H1 (cell line): ENCODE measurements at regions not wholly inside any gene's neighbourhood (a gene's known extent, or its start where the extent isn't known, plus 50 kb on each side); places are given as distances from the start of the nearest gene placed in this dataset.

Experiments
- CTCF ChIA-PET: fragments of 300-600 bp; sonication (Branson Sonifier 250); formaldehyde crosslinking; loops from one replicate; lab custom pipeline; 2021; ENCODE audit not compliant: partially characterized antibody; lab: Charles Lee
- POLR2A ChIA-PET: fragments of 300-600 bp; sonication (Branson Sonifier 250); formaldehyde crosslinking; loops from one replicate; lab custom pipeline; 2021; ENCODE audit warnings: inconsistent platforms; ENCODE audit not compliant: partially characterized antibody; lab: Charles Lee
- DNase-seq, 2 experiments: peaks; one replicate each; pipeline versions ENCODE4 v3.0.0 to v3.0.0-alpha.2; 2010 to 2022; ENCODE audit warnings: low spot score in 2 of 2, low read depth in 1 of 2, mixed read lengths in 1 of 2
- FAIRE-seq: peaks from 2 replicates; lab custom pipeline; 2011; peaks lifted over from hg19 to GRCh38; lab: Jason Lieb, UNC
- H2AFZ ChIP-seq: 2 replicates; pipeline ENCODE4 v1.8.1; 2012; ENCODE audit warnings: low read length, inconsistent platforms
- H2AK5ac ChIP-seq: 2 replicates; pipeline ENCODE4 v1.6.1; 2013; ENCODE audit warnings: low read depth, low read length
- H2BK120ac ChIP-seq: replicated peaks from 2 replicates; pipeline ENCODE3; 2013; ENCODE audit warnings: low read depth, low read length, inconsistent platforms
- H2BK12ac ChIP-seq: 2 replicates; pipeline ENCODE4 v1.6.1; 2013; ENCODE audit warnings: low read depth, low read length
- H2BK15ac ChIP-seq: 2 replicates; pipeline ENCODE4 v1.6.1; 2013; ENCODE audit warnings: low read length
- H2BK20ac ChIP-seq: 2 replicates; pipeline ENCODE4 v1.6.1; 2013; ENCODE audit warnings: low read length
- H2BK5ac ChIP-seq: 2 replicates; pipeline ENCODE4 v1.6.1; 2013; ENCODE audit warnings: low read depth, low read length
- H3K14ac ChIP-seq: 2 replicates; pipeline ENCODE4 v1.6.1; 2013; ENCODE audit warnings: inconsistent platforms; ENCODE audit not compliant: insufficient read length
- H3K18ac ChIP-seq: 2 replicates; pipeline ENCODE4 v1.6.1; 2013; ENCODE audit warnings: low read length; ENCODE audit errors: extremely low read depth
- H3K23ac ChIP-seq: 2 replicates; pipeline ENCODE4 v1.6.1; 2013; ENCODE audit warnings: inconsistent platforms; ENCODE audit not compliant: insufficient read length
- H3K23me2 ChIP-seq: 2 replicates; pipeline ENCODE4 v1.6.1; 2013; ENCODE audit warnings: low read depth, low read length
- H3K27ac ChIP-seq: 2 replicates; pipeline ENCODE4 v1.6.1; 2011; ENCODE audit warnings: low read depth, low read length, inconsistent platforms
- H3K27me3 ChIP-seq, 4 experiments: replicated peaks in 1 of 4; 1 replicate in 1 of 4; 2 replicates in 3 of 4; pipeline versions ENCODE4 v1.6.1 to v1.8.1; 2011 to 2013; ENCODE audit warnings: low read length in 3 of 4, mild to moderate bottlenecking in 3 of 4, inconsistent platforms in 2 of 4, mixed read lengths in 2 of 4, moderate library complexity in 1 of 4; ENCODE audit not compliant: control insufficient read depth in 3 of 4, insufficient read depth in 3 of 4; ENCODE audit errors: extremely low read depth in 1 of 4
- H3K36me3 ChIP-seq, 4 experiments: 2 replicates each; pipeline versions ENCODE4 v1.6.1 to v1.8.1; 2011 to 2013; ENCODE audit warnings: mild to moderate bottlenecking in 4 of 4, low read length in 3 of 4, moderate library complexity in 2 of 4, control low read depth in 1 of 4, inconsistent platforms in 1 of 4; ENCODE audit not compliant: insufficient read depth in 4 of 4, control insufficient read depth in 2 of 4
- H3K4ac ChIP-seq: replicated peaks from 2 replicates; pipeline ENCODE3; 2013; ENCODE audit warnings: low read length, low read depth, mixed read lengths, inconsistent platforms; ENCODE audit not compliant: insufficient read length
- H3K4me1 ChIP-seq, 4 experiments: replicated peaks in 1 of 4; 1 replicate in 1 of 4; 2 replicates in 3 of 4; pipeline versions ENCODE4 v1.6.1 to v1.8.1; 2011 to 2013; ENCODE audit warnings: low read length in 3 of 4, inconsistent platforms in 2 of 4, mixed read lengths in 1 of 4; ENCODE audit not compliant: insufficient read depth in 4 of 4, control insufficient read depth in 3 of 4
- H3K4me2 ChIP-seq, 2 experiments: 2 replicates each; pipeline versions ENCODE4 v1.6.1 to v1.8.1; 2011 to 2013; ENCODE audit warnings: low read depth in 2 of 2, low read length in 2 of 2, control low read depth in 1 of 2, inconsistent platforms in 1 of 2, mild to moderate bottlenecking in 1 of 2; ENCODE audit not compliant: insufficient read depth in 1 of 2
- H3K4me3 ChIP-seq, 4 experiments: fragments of 200-600, 300-600 bp in 1 of 4; sonication (generic), shearing (Covaris generic), sonication (Bioruptor Twin) in 1 of 4; 2 replicates each; pipeline versions ENCODE4 v1.5.1 to v1.8.1; 2011 to 2016; ENCODE audit warnings: low read length in 4 of 4, low read depth in 3 of 4, control low read depth in 2 of 4, inconsistent platforms in 2 of 4, mild to moderate bottlenecking in 2 of 4, mixed read lengths in 1 of 4, moderate library complexity in 1 of 4; ENCODE audit not compliant: insufficient read depth in 2 of 4; ENCODE audit errors: extremely low read depth in 1 of 4
- H3K56ac ChIP-seq: replicated peaks from 2 replicates; pipeline ENCODE3; 2013; ENCODE audit warnings: low read depth, mild to moderate bottlenecking, mixed read lengths, low read length, inconsistent platforms; ENCODE audit not compliant: insufficient read length
- H3K79me1 ChIP-seq: 2 replicates; pipeline ENCODE4 v1.6.1; 2013; ENCODE audit warnings: low read depth, low read length, control low read depth
- H3K79me2 ChIP-seq, 2 experiments: 2 replicates each; pipeline versions ENCODE4 v1.6.1 to v1.8.1; 2012 to 2013; ENCODE audit warnings: low read length in 2 of 2, mild to moderate bottlenecking in 2 of 2, inconsistent platforms in 1 of 2; ENCODE audit not compliant: insufficient read depth in 2 of 2, control insufficient read depth in 1 of 2
- H3K9ac ChIP-seq, 4 experiments: replicated peaks in 1 of 4; 1 replicate in 1 of 4; 2 replicates in 3 of 4; pipeline versions ENCODE4 v1.6.1 to v1.8.1; 2011 to 2013; ENCODE audit warnings: low read depth in 3 of 4, low read length in 3 of 4, control low read depth in 2 of 4, mild to moderate bottlenecking in 2 of 4, moderate library complexity in 2 of 4, inconsistent platforms in 1 of 4; ENCODE audit errors: extremely low read depth in 1 of 4
- H3K9me3 ChIP-seq, 2 experiments: 2 replicates each; pipeline versions ENCODE4 v1.6.1 to v1.8.1; 2012 to 2013; ENCODE audit warnings: mild to moderate bottlenecking in 2 of 2, moderate library complexity in 2 of 2, control low read depth in 1 of 2, inconsistent platforms in 1 of 2, low read depth in 1 of 2, low read length in 1 of 2, mixed read lengths in 1 of 2; ENCODE audit not compliant: insufficient read depth in 2 of 2
- H4K20me1 ChIP-seq, 2 experiments: replicated peaks in 1 of 2; 2 replicates each; pipeline versions ENCODE3 to v1.8.1; 2011 to 2013; ENCODE audit warnings: inconsistent platforms in 2 of 2, low read length in 2 of 2, mild to moderate bottlenecking in 1 of 2; ENCODE audit not compliant: insufficient read depth in 2 of 2, control insufficient read depth in 1 of 2
- H4K5ac ChIP-seq: 2 replicates; pipeline ENCODE4 v1.6.1; 2013; ENCODE audit warnings: low read length, low read depth, mixed read lengths, inconsistent platforms; ENCODE audit not compliant: insufficient read length
- H4K8ac ChIP-seq: 2 replicates; pipeline ENCODE4 v1.8.0; 2013; ENCODE audit warnings: mild to moderate bottlenecking, moderate library complexity, low read length, inconsistent platforms; ENCODE audit not compliant: insufficient read depth; ENCODE audit errors: extremely low read depth
- H4K91ac ChIP-seq: replicated peaks from 2 replicates; pipeline ENCODE3; 2013; ENCODE audit warnings: low read length, mixed read lengths, inconsistent platforms; ENCODE audit not compliant: insufficient read length
- SUZ12 ChIP-seq: fragments of 200-600 bp; sonication (generic); IDR thresholded peaks from 2 replicates; pipeline ENCODE4 v1.6.1; 2012; ENCODE audit warnings: mild to moderate bottlenecking, inconsistent platforms, low read length, moderate library complexity, mixed read lengths
- WGBS, 2 experiments: shearing (Covaris generic) in 1 of 2; methylation state at CpG; one replicate each; pipeline versions ENCODE4 v1.1.6 to v1.1.7; 2013 to 2015; ENCODE audit warnings: low lambda C conversion rate in 2 of 2, mixed read lengths in 2 of 2, inconsistent platforms in 1 of 2, low coverage in 1 of 2, missing lambda C conversion rate in 1 of 2; ENCODE audit not compliant: insufficient replicate concordance in 2 of 2, insufficient coverage in 1 of 2, insufficient read length in 1 of 2; ENCODE audit errors: extremely low coverage in 1 of 2, missing lambda C conversion rate in 1 of 2; 5-methylcytosine and 5-hydroxymethylcytosine counted together

GRCh38 chr18:57094175-57094574, 52.7 kb upstream of the BOD1L2 start:
- Histone ChIP-seq H3K79me2 (no peaks in the 10 kb centered on the region), H2BK120ac (no peak overlapping the region), H4K5ac (no peak overlapping the region), H3K9me3 (no peaks in the 10 kb centered on the region), H4K8ac (no peak overlapping the region), H2BK20ac (peak overlapping the region; percentile 80; the same call in 1 of the 2 replicates), H3K14ac (no peak overlapping the region), H3K4ac (no peak overlapping the region), H4K20me1 (no peaks in the 10 kb centered on the region), H3K9ac (no peak overlapping the region), H2BK15ac (no peak overlapping the region), H3K4me1 (peaks cover 1 to 19% (median 18%) of the 10 kb centered on the region in 4 experiments; a peak in 5 of 7 replicates), H3K23me2 (no peaks in the 10 kb centered on the region), H3K27me3 (peaks cover 0 to 2% (median 0%) of the 10 kb centered on the region in 4 experiments; a peak in 2 of 7 replicates), H2AK5ac (0 out of 2 replicates have a peak overlapping the region, but pooled peaks have one; percentile 96), H3K27ac (no peak overlapping the region), H3K23ac (peak overlapping the region; percentile 53), H2BK5ac (0 out of 2 replicates have a peak overlapping the region, but pooled peaks have one; percentile 45), H3K18ac (no peak overlapping the region), H2BK12ac (peak overlapping the region; percentile 95; the same call in 1 of the 2 replicates), H3K4me3 (no peak overlapping the region), H4K91ac (no peak overlapping the region), H3K4me2 (no peak overlapping the region), H3K79me1 (no peaks in the 10 kb centered on the region), H3K36me3 (no peaks in the 10 kb centered on the region), H2AFZ (no peak overlapping the region), H3K56ac (no peak overlapping the region)
- CTCF ChIA-PET, result interaction anchor here (0.7 to 1.1 kb wide), 5 partner anchors 9 to 41 kb away, joined by 3 to 4 read pairs (median 3); no protein-coding TSS in a partner anchor
- POLR2A ChIA-PET, result no interaction called here
- DNase-seq (no peak), FAIRE-seq (no peak)
- WGBS, 2 experiments, result 78% methylated on average over 4 of the region's 4 CpGs; no CpG with 5 or more reads in 1 of the 2 experiments
- TF ChIP-seq SUZ12, result no peak
